ENCODE measurements at regions not wholly inside any gene's neighbourhood (a gene's known extent, or its start where the extent isn't known, plus 50 kb on each side); places are given as distances from the start of the nearest gene placed in this dataset.

- DNase-seq (ENCODE audit: low read depth): no peak
- TF ChIP-seq, protein P1, sequence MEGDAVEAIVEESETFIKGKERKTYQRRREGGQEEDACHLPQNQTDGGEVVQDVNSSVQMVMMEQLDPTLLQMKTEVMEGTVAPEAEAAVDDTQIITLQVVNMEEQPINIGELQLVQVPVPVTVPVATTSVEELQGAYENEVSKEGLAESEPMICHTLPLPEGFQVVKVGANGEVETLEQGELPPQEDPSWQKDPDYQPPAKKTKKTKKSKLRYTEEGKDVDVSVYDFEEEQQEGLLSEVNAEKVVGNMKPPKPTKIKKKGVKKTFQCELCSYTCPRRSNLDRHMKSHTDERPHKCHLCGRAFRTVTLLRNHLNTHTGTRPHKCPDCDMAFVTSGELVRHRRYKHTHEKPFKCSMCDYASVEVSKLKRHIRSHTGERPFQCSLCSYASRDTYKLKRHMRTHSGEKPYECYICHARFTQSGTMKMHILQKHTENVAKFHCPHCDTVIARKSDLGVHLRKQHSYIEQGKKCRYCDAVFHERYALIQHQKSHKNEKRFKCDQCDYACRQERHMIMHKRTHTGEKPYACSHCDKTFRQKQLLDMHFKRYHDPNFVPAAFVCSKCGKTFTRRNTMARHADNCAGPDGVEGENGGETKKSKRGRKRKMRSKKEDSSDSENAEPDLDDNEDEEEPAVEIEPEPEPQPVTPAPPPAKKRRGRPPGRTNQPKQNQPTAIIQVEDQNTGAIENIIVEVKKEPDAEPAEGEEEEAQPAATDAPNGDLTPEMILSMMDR (IDR thresholded peaks at IDR 0.05; ENCODE audit: control insufficient read depth, insufficient read depth, low read depth, low read length, missing control alignments): no peak
- no peak overlapping the region for H3K4me3 ChIP-seq (ENCODE audit: control insufficient read depth, low read depth, low read length)
These were observed 275.7 kb downstream of the ADGB start for GRCh38 chr6:146874278-146875018.

GRCh38 chr6:146875927-146876270 lies 277.1 kb downstream of the ADGB start:
- TF ChIP-seq, protein P1 (IDR thresholded peaks at IDR 0.05; ENCODE audit: control insufficient read depth, insufficient read depth, low read depth, low read length, missing control alignments): no peak
- no peak overlapping the region for H3K4me3 ChIP-seq (ENCODE audit: control insufficient read depth, low read depth, low read length)
- DNase-seq (ENCODE audit: low read depth): no peak

GRCh38 chr6:146876271-146877151 lies 277.7 kb downstream of the ADGB start:
- TF ChIP-seq, protein P1 (IDR thresholded peaks at IDR 0.05; ENCODE audit: control insufficient read depth, insufficient read depth, low read depth, low read length, missing control alignments): no peak
- DNase-seq (ENCODE audit: low read depth): no peak
- no peak overlapping the region for H3K4me3 ChIP-seq (ENCODE audit: control insufficient read depth, low read depth, low read length)

- TF ChIP-seq, protein P1 (IDR thresholded peaks at IDR 0.05; ENCODE audit: control insufficient read depth, insufficient read depth, low read depth, low read length, missing control alignments): no peak
These were observed 279.6 kb downstream of the ADGB start for GRCh38 chr6:146878168-146878951.

GRCh38 chr6:146878952-146879340 lies 280.2 kb downstream of the ADGB start:
- DNase-seq (ENCODE audit: low read depth): no peak
- TF ChIP-seq, protein P1 (IDR thresholded peaks at IDR 0.05; ENCODE audit: control insufficient read depth, insufficient read depth, low read depth, low read length, missing control alignments): no peak
- H3K4me3 ChIP-seq (ENCODE audit: control insufficient read depth, low read depth, low read length): no peak overlapping the region

More at GRCh38 chr6:146878168-146878951, 279.6 kb downstream of the ADGB start:
- H3K4me3 ChIP-seq (ENCODE audit: control insufficient read depth, low read depth, low read length): no peak overlapping the region
- DNase-seq (ENCODE audit: low read depth): no peak

DNA sequence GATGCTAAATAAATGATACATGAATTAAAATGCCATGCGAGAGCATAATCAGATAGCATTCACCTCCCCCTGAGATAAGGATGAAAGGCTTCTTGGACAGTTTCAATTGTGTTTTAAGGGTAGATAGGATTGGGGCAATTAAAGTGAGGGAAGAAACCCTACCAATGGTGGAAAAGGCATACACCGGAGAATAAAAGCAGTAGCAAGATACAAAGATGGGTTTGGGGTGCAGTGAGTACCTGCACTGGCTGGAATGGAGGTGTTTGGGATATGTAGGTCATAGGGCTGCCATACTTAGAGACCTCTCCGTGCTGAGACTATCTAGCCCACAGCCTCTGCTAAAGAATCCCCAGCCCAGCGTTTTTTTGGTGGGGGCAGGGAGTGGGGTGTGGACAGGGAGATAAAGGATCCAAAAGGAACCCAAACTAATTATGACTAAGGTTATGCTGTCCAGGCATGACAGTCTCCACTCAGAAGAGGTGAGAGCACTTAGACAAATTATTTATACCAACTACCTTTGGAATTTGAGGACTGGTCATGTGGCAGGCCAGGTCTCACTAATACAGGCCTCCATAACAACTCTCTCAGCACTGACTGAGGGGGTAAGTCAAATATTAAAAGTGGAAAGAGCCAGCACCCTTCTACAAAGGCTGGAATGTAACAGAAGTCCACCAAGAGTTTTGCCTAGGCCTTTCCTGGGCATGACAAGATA lies 280.8 kb downstream of the ADGB start:
- H3K4me3 ChIP-seq (ENCODE audit: control insufficient read depth, low read depth, low read length): no peak overlapping the region
- TF ChIP-seq, protein P1 (IDR thresholded peaks at IDR 0.05; ENCODE audit: control insufficient read depth, insufficient read depth, low read depth, low read length, missing control alignments): no peak
- DNase-seq (ENCODE audit: low read depth): no peak
